Right lobe of liver (tissue), 4 donors: ENCODE measurements at regions not wholly inside any gene's neighbourhood (a gene's known extent, or its start where the extent isn't known, plus 50 kb on each side); places are given as distances from the start of the nearest gene placed in this dataset.

Experiments
- POLR2A ChIP-seq: fragments of 450-650 bp; IDR thresholded peaks from one replicate; pipeline ENCODE4 v1.6.1; 2017; ENCODE audit warnings: antibody characterized with exemption, mild to moderate bottlenecking
- TF ChIP-seq, protein P1 (sequence below), 4 donors: fragments of 200-600 bp in 3 of 4; fragments of 450-650 bp in 1 of 4; IDR thresholded peaks; one replicate each; pipeline versions ENCODE4 v1.5.1 to v1.8.0; 2016 to 2022; ENCODE audit warnings: antibody characterized with exemption in 4 of 4, mild to moderate bottlenecking in 2 of 4
- donor health status: DM: no; HTN: no; CAD: no.
- donor health status: DM: no; HTN: no; CAD: no.
- donor health status: DM: no; HTN: yes; CAD: no.

GRCh38 chr5:85173469-85173868 is 788.8 kb upstream of the EDIL3 start:
- TF ChIP-seq, protein P1, sequence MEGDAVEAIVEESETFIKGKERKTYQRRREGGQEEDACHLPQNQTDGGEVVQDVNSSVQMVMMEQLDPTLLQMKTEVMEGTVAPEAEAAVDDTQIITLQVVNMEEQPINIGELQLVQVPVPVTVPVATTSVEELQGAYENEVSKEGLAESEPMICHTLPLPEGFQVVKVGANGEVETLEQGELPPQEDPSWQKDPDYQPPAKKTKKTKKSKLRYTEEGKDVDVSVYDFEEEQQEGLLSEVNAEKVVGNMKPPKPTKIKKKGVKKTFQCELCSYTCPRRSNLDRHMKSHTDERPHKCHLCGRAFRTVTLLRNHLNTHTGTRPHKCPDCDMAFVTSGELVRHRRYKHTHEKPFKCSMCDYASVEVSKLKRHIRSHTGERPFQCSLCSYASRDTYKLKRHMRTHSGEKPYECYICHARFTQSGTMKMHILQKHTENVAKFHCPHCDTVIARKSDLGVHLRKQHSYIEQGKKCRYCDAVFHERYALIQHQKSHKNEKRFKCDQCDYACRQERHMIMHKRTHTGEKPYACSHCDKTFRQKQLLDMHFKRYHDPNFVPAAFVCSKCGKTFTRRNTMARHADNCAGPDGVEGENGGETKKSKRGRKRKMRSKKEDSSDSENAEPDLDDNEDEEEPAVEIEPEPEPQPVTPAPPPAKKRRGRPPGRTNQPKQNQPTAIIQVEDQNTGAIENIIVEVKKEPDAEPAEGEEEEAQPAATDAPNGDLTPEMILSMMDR (IDR thresholded peaks at IDR 0.05) = no peak
- no peak for TF ChIP-seq POLR2A
